ENCODE measurements at regions not wholly inside any gene's neighbourhood (a gene's known extent, or its start where the extent isn't known, plus 50 kb on each side); places are given as distances from the start of the nearest gene placed in this dataset.

DNA sequence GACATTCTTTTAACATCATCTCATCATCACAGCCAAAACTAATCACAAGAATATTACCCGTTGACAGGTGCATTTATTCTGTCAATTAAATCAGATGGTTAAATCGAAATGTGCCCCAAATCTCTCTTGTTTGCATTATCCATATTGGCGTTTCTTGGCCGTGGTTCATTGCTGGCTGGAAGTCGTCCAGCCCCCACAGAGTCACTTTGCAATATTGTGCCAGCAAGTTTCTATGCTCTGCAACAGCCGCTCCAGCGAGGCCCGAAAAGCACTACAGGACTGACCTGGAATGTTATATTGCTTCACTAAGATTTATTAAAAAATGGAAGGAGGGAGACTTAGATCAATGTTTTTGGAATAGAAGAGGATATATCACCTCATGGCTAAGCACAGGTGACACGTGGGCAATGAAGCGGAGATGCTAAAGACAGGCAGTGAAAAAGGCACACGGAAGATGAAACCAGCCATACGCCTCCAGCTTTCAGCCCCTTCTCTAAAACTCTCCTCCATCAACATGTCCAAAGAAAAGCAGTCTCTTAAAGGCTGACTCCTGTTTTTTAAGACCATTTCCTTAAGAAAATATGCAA is 176.8 kb upstream of the VRK2 start (continued):
- TF ChIP-seq, protein P1, sequence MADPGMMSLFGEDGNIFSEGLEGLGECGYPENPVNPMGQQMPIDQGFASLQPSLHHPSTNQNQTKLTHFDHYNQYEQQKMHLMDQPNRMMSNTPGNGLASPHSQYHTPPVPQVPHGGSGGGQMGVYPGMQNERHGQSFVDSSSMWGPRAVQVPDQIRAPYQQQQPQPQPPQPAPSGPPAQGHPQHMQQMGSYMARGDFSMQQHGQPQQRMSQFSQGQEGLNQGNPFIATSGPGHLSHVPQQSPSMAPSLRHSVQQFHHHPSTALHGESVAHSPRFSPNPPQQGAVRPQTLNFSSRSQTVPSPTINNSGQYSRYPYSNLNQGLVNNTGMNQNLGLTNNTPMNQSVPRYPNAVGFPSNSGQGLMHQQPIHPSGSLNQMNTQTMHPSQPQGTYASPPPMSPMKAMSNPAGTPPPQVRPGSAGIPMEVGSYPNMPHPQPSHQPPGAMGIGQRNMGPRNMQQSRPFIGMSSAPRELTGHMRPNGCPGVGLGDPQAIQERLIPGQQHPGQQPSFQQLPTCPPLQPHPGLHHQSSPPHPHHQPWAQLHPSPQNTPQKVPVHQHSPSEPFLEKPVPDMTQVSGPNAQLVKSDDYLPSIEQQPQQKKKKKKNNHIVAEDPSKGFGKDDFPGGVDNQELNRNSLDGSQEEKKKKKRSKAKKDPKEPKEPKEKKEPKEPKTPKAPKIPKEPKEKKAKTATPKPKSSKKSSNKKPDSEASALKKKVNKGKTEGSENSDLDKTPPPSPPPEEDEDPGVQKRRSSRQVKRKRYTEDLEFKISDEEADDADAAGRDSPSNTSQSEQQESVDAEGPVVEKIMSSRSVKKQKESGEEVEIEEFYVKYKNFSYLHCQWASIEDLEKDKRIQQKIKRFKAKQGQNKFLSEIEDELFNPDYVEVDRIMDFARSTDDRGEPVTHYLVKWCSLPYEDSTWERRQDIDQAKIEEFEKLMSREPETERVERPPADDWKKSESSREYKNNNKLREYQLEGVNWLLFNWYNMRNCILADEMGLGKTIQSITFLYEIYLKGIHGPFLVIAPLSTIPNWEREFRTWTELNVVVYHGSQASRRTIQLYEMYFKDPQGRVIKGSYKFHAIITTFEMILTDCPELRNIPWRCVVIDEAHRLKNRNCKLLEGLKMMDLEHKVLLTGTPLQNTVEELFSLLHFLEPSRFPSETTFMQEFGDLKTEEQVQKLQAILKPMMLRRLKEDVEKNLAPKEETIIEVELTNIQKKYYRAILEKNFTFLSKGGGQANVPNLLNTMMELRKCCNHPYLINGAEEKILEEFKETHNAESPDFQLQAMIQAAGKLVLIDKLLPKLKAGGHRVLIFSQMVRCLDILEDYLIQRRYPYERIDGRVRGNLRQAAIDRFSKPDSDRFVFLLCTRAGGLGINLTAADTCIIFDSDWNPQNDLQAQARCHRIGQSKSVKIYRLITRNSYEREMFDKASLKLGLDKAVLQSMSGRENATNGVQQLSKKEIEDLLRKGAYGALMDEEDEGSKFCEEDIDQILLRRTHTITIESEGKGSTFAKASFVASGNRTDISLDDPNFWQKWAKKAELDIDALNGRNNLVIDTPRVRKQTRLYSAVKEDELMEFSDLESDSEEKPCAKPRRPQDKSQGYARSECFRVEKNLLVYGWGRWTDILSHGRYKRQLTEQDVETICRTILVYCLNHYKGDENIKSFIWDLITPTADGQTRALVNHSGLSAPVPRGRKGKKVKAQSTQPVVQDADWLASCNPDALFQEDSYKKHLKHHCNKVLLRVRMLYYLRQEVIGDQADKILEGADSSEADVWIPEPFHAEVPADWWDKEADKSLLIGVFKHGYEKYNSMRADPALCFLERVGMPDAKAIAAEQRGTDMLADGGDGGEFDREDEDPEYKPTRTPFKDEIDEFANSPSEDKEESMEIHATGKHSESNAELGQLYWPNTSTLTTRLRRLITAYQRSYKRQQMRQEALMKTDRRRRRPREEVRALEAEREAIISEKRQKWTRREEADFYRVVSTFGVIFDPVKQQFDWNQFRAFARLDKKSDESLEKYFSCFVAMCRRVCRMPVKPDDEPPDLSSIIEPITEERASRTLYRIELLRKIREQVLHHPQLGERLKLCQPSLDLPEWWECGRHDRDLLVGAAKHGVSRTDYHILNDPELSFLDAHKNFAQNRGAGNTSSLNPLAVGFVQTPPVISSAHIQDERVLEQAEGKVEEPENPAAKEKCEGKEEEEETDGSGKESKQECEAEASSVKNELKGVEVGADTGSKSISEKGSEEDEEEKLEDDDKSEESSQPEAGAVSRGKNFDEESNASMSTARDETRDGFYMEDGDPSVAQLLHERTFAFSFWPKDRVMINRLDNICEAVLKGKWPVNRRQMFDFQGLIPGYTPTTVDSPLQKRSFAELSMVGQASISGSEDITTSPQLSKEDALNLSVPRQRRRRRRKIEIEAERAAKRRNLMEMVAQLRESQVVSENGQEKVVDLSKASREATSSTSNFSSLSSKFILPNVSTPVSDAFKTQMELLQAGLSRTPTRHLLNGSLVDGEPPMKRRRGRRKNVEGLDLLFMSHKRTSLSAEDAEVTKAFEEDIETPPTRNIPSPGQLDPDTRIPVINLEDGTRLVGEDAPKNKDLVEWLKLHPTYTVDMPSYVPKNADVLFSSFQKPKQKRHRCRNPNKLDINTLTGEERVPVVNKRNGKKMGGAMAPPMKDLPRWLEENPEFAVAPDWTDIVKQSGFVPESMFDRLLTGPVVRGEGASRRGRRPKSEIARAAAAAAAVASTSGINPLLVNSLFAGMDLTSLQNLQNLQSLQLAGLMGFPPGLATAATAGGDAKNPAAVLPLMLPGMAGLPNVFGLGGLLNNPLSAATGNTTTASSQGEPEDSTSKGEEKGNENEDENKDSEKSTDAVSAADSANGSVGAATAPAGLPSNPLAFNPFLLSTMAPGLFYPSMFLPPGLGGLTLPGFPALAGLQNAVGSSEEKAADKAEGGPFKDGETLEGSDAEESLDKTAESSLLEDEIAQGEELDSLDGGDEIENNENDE (IDR thresholded peaks at IDR 0.05; ENCODE audit: insufficient replicate concordance, low read length): no peak
- TF ChIP-seq ZNF274 (IDR thresholded peaks at IDR 0.05; ENCODE audit: borderline replicate concordance, extremely low read depth, low read length) (no peak), TCF12 (IDR thresholded peaks at IDR 0.05; ENCODE audit: low read depth, low read length) (no peak), RFX5 (IDR thresholded peaks at IDR 0.05; ENCODE audit: borderline replicate concordance, low read depth, low read length) (no peak)

All from H1 (cell line).